HCT116 (cell line): ENCODE measurements at regions not wholly inside any gene's neighbourhood (a gene's known extent, or its start where the extent isn't known, plus 50 kb on each side); places are given as distances from the start of the nearest gene placed in this dataset.

Experiments used
- ATAC-seq: fragments of 200-7000 bp; cut with Tn5 transposase; 2 replicates; pipeline ENCODE4 v1.9.1; 2020; ENCODE audit warnings: mild to moderate bottlenecking, moderate library complexity
- BruUV-seq: library from RNA; stranded (reverse); fragments of 400-500 nt; replicated peaks from 2 replicates; lab custom pipeline; 2021; lab: Mats Ljungman, UMichigan
- CTCF ChIA-PET: fragments of 300-600 bp; sonication (Branson Sonifier 250); formaldehyde crosslinking; loops from one replicate; lab custom pipeline; 2021; ENCODE audit warnings: antibody characterized with exemption; lab: Charles Lee
- POLR2A ChIA-PET: fragments of 300-600, 350-600 bp; sonication (Branson Sonifier 250); formaldehyde crosslinking; loops from one replicate; lab custom pipeline; 2021; ENCODE audit warnings: antibody characterized with exemption; lab: Charles Lee
- RAD21 ChIA-PET, 2 experiments: fragments of 300-600 bp; sonication (Branson Sonifier 250); formaldehyde crosslinking; loops; one replicate each; lab custom pipeline; 2023; ENCODE audit warnings: low total read pairs in 2 of 2; ENCODE audit not compliant: uncharacterized antibody in 2 of 2, unreplicated experiment in 2 of 2, low non-redundant PET in 1 of 2; lab: Charles Lee
- DNase-seq: peaks from one replicate; pipeline ENCODE4 v3.0.0-alpha.2; 2010; ENCODE audit warnings: low read depth, low spot score
- H2AFZ ChIP-seq: fragments of 200-600 bp; shearing (Covaris generic), sonication (generic); 2 replicates; pipeline ENCODE4 v1.6.1; 2017; ENCODE audit warnings: low read depth, mixed run types, mixed read lengths, antibody characterized with exemption, low read length; ENCODE audit not compliant: poor library complexity, severe bottlenecking
- H3K27ac ChIP-seq: 2 replicates; pipeline ENCODE4 v1.5.1; 2012; ENCODE audit warnings: low read depth, low read length
- H3K27me3 ChIP-seq: fragments of 200-600 bp; sonication (generic); 2 replicates; pipeline ENCODE4 v1.6.1; 2016; ENCODE audit warnings: mixed run types, low read length, mixed read lengths; ENCODE audit not compliant: insufficient read depth
- H3K36me3 ChIP-seq, 2 experiments: fragments of 200-500 bp in 1 of 2; fragments of 200-600 bp in 1 of 2; sonication (Bioruptor generic) in 1 of 2; sonication (generic) in 1 of 2; 2 replicates each; pipeline versions ENCODE4 v1.5.1 to v1.6.1; 2014 to 2016; ENCODE audit warnings: low read length in 2 of 2, inconsistent platforms in 1 of 2, mixed read lengths in 1 of 2, mixed run types in 1 of 2; ENCODE audit not compliant: insufficient read depth in 2 of 2, control insufficient read depth in 1 of 2
- H3K4me1 ChIP-seq, 2 experiments: fragments of 200-600 bp in 1 of 2; sonication (generic) in 1 of 2; 2 replicates each; pipeline versions ENCODE4 v1.5.1 to v1.6.1; 2012 to 2017; ENCODE audit warnings: low read length in 2 of 2, inconsistent platforms in 1 of 2, mild to moderate bottlenecking in 1 of 2, mixed read lengths in 1 of 2, mixed run types in 1 of 2, moderate library complexity in 1 of 2; ENCODE audit not compliant: insufficient read depth in 2 of 2, control insufficient read depth in 1 of 2
- H3K4me2 ChIP-seq: fragments of 200-600 bp; sonication (generic); 2 replicates; pipeline ENCODE4 v1.6.1; 2017; ENCODE audit warnings: mixed run types, low read length, mixed read lengths
- H3K4me3 ChIP-seq, 2 experiments: fragments of 200-600 bp in 1 of 2; sonication (generic) in 1 of 2; replicated peaks in 1 of 2; 2 replicates each; pipeline ENCODE4 v1.5.1; 2011 to 2016; ENCODE audit warnings: low read length in 2 of 2, control low read depth in 1 of 2, low read depth in 1 of 2, mild to moderate bottlenecking in 1 of 2, mixed read lengths in 1 of 2, mixed run types in 1 of 2
- H3K79me2 ChIP-seq: fragments of 200-600 bp; sonication (generic); 2 replicates; pipeline ENCODE4 v1.6.1; 2017; ENCODE audit warnings: mild to moderate bottlenecking, mixed run types, low read length, moderate library complexity, mixed read lengths; ENCODE audit not compliant: insufficient read depth
- H3K9ac ChIP-seq: fragments of 200-600 bp; sonication (generic); 2 replicates; pipeline ENCODE4 v1.6.1; 2016; ENCODE audit warnings: low read length, mixed read lengths
- H3K9me2 ChIP-seq: fragments of 200-600 bp; sonication (generic), shearing (Covaris generic); 2 replicates; pipeline ENCODE4 v1.6.1; 2017; ENCODE audit warnings: mixed run types, mild to moderate bottlenecking, moderate library complexity; ENCODE audit not compliant: insufficient read depth
- H3K9me3 ChIP-seq, 2 experiments: fragments of 200-500 bp in 1 of 2; fragments of 200-600 bp in 1 of 2; sonication (Bioruptor generic) in 1 of 2; sonication (generic) in 1 of 2; 2 replicates each; pipeline ENCODE4 v1.6.1; 2014 to 2017; ENCODE audit warnings: low read length in 2 of 2, mixed read lengths in 2 of 2, inconsistent platforms in 1 of 2, low read depth in 1 of 2, mild to moderate bottlenecking in 1 of 2, mixed run types in 1 of 2, moderate library complexity in 1 of 2; ENCODE audit not compliant: control insufficient read depth in 1 of 2, insufficient read depth in 1 of 2
- H4K20me1 ChIP-seq: fragments of 200-600 bp; sonication (generic), shearing (Covaris generic); 2 replicates; pipeline ENCODE4 v1.6.1; 2017; ENCODE audit warnings: mixed run types, mild to moderate bottlenecking, moderate library complexity; ENCODE audit not compliant: insufficient read depth
- CBX3 ChIP-seq: IDR thresholded peaks from 2 replicates; pipeline ENCODE4 v1.6.1; 2012; ENCODE audit warnings: low read depth
- CEBPB ChIP-seq: IDR thresholded peaks from 2 replicates; pipeline ENCODE4 v1.6.1; 2012; ENCODE audit warnings: low read depth
- CTCF ChIP-seq, 3 experiments: fragments of 200-600 bp in 1 of 3; sonication (generic) in 1 of 3; IDR thresholded peaks in 2 of 3; conservative IDR thresholded peaks in 1 of 3; 2 replicates each; pipeline ENCODE4 v1.5.1; 2012 to 2017; ENCODE audit warnings: low read depth in 2 of 3, low read length in 2 of 3, antibody characterized with exemption in 1 of 3, borderline replicate concordance in 1 of 3, control low read depth in 1 of 3, mild to moderate bottlenecking in 1 of 3, mixed read lengths in 1 of 3, mixed run types in 1 of 3, moderate library complexity in 1 of 3; ENCODE audit not compliant: insufficient read depth in 1 of 3
- ELF1 ChIP-seq: IDR thresholded peaks from 2 replicates; pipeline ENCODE4 v1.6.1; 2012; ENCODE audit warnings: low read depth, borderline replicate concordance
- EZH2 ChIP-seq: fragments of 200-600 bp; sonication (generic); IDR thresholded peaks from 2 replicates; pipeline ENCODE4 v1.6.1; 2017; ENCODE audit warnings: antibody characterized with exemption, mixed run types
- FOSL1 ChIP-seq: IDR thresholded peaks from 2 replicates; pipeline ENCODE4 v1.6.1; 2012; ENCODE audit warnings: low read depth
- JUND ChIP-seq: IDR thresholded peaks from 2 replicates; pipeline ENCODE4 v1.6.1; 2012
- MAX ChIP-seq: IDR thresholded peaks from 2 replicates; pipeline ENCODE4 v1.6.1; 2012
- POLR2A ChIP-seq: IDR thresholded peaks from 2 replicates; pipeline ENCODE4 v1.7.0; 2011; ENCODE audit warnings: borderline replicate concordance; ENCODE audit not compliant: insufficient read depth, insufficient read length; ENCODE audit errors: extremely low read depth
- POLR2AphosphoS5 ChIP-seq: IDR thresholded peaks from 2 replicates; pipeline ENCODE4 v1.6.1; 2011; ENCODE audit warnings: mild to moderate bottlenecking, low read depth, low read length, moderate library complexity
- RAD21 ChIP-seq: IDR thresholded peaks from 2 replicates; pipeline ENCODE4 v1.6.1; 2012; ENCODE audit warnings: low read depth, mild to moderate bottlenecking
- REST ChIP-seq: IDR thresholded peaks from 2 replicates; pipeline ENCODE4 v1.6.1; 2012; ENCODE audit warnings: low read depth
- SIN3A ChIP-seq: IDR thresholded peaks from 2 replicates; pipeline ENCODE4 v1.6.1; 2012; ENCODE audit warnings: low read depth
- SP1 ChIP-seq: IDR thresholded peaks from 2 replicates; pipeline ENCODE4 v1.6.1; 2012; ENCODE audit warnings: low read depth
- SRF ChIP-seq: IDR thresholded peaks from 2 replicates; pipeline ENCODE4 v1.6.1; 2012; ENCODE audit warnings: low read depth
- TCF7L2 ChIP-seq: IDR thresholded peaks from 2 replicates; pipeline ENCODE4 v1.7.0; 2011; ENCODE audit warnings: borderline replicate concordance, inconsistent platforms; ENCODE audit not compliant: insufficient read depth, insufficient read length; ENCODE audit errors: extremely low read depth
- YY1 ChIP-seq: IDR thresholded peaks from 2 replicates; pipeline ENCODE4 v1.6.1; 2011; ENCODE audit warnings: low read length, low read depth, moderate library complexity, mild to moderate bottlenecking; ENCODE audit not compliant: insufficient replicate concordance; ENCODE audit errors: extremely low read depth
- ZFX ChIP-seq: fragments of 450-650 bp; IDR thresholded peaks from 2 replicates; pipeline ENCODE4 v1.6.1; 2017
- ZNF274 ChIP-seq: fragments of 200-500 bp; sonication (Bioruptor generic); IDR thresholded peaks from 2 replicates; pipeline ENCODE4 v1.6.1; 2014; ENCODE audit warnings: mild to moderate bottlenecking, low read depth, low read length, inconsistent platforms
- intact Hi-C: fragments of 100-400 bp; cut with micrococcal nuclease; formaldehyde crosslinking; loops from 2 replicates; pipeline ENCODE4 v1.10.0; 2022
- TF ChIP-seq, protein P1 (sequence below): IDR thresholded peaks from 2 replicates; pipeline ENCODE4 v1.6.1; 2011; ENCODE audit warnings: mild to moderate bottlenecking, low read length, moderate library complexity; ENCODE audit not compliant: insufficient replicate concordance; ENCODE audit errors: extremely low read depth

DNA sequence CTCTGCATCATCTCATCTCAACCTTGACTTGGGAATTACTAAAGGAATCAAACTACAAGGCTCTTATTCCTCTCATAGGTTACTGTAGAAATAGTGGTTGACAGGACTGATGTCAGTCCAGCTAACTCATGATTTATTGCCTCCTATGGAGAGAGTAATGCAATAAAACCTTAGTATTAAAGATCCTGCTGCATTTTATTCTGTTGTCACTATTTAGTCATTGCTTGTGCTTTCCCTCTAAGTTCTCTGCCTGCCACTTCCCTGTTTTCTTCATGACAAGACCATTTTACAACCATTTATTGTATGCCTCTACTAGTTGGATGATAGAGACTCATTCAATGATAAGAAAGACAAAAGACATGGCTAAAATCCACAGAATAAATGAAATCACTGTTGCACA, 134.1 kb upstream of the GRM7 start:
- DNase-seq = no peak
- Histone ChIP-seq H3K9ac (no peak overlapping the region), H4K20me1 (no peaks in the 10 kb centered on the region), H3K4me2 (no peak overlapping the region), H3K79me2 (no peaks in the 10 kb centered on the region), H3K9me2 (no peaks in the 10 kb centered on the region), H3K36me3 (no peaks in the 10 kb centered on the region), H3K4me3 (no peak overlapping the region), H3K9me3 (no peaks in the 10 kb centered on the region), H3K27ac (no peak overlapping the region), H2AFZ (no peak overlapping the region), H3K27me3 (no peaks in the 10 kb centered on the region), H3K4me1 (no peaks in the 10 kb centered on the region)
- intact Hi-C loops = no loop called here
- CTCF ChIA-PET = no interaction called here
- POLR2A ChIA-PET = no interaction called here
- no peak for ATAC-seq
- RAD21 ChIA-PET = no interaction called here
- TF ChIP-seq ZNF274 = no peak
- no peak for TF ChIP-seq MAX
- TF ChIP-seq TCF7L2 = no peak
- TF ChIP-seq FOSL1 = no peak
- TF ChIP-seq POLR2AphosphoS5 = no peak
- no peak for TF ChIP-seq REST
- no peak for TF ChIP-seq SIN3A
- no peak for TF ChIP-seq CEBPB
- no peak for TF ChIP-seq JUND
- no peak for TF ChIP-seq CTCF (IDR thresholded peaks at IDR 0.05 in 2 of 3, conservative IDR thresholded peaks at IDR 0.05 in 1 of 3; ENCODE audit: borderline replicate concordance in 1 of 3, insufficient read depth in 1 of 3, low read depth in 2 of 3, low read length in 2 of 3)
- TF ChIP-seq POLR2A = no peak
- no peak for TF ChIP-seq ELF1
- TF ChIP-seq SP1 = no peak
- no peak for TF ChIP-seq CBX3
- TF ChIP-seq, protein P1, sequence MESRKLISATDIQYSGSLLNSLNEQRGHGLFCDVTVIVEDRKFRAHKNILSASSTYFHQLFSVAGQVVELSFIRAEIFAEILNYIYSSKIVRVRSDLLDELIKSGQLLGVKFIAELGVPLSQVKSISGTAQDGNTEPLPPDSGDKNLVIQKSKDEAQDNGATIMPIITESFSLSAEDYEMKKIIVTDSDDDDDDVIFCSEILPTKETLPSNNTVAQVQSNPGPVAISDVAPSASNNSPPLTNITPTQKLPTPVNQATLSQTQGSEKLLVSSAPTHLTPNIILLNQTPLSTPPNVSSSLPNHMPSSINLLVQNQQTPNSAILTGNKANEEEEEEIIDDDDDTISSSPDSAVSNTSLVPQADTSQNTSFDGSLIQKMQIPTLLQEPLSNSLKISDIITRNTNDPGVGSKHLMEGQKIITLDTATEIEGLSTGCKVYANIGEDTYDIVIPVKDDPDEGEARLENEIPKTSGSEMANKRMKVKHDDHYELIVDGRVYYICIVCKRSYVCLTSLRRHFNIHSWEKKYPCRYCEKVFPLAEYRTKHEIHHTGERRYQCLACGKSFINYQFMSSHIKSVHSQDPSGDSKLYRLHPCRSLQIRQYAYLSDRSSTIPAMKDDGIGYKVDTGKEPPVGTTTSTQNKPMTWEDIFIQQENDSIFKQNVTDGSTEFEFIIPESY = no peak
- TF ChIP-seq ZFX = no peak
- TF ChIP-seq EZH2 = no peak
- no peak for TF ChIP-seq RAD21
- TF ChIP-seq SRF = no peak
- TF ChIP-seq YY1 = no peak
- BruUV-seq = no TSS peak
